GM21360 (cell line): ENCODE measurements at regions not wholly inside any gene's neighbourhood (a gene's known extent, or its start where the extent isn't known, plus 50 kb on each side); places are given as distances from the start of the nearest gene placed in this dataset.

Experiments
- ATAC-seq: cut with Tn5 transposase; IDR thresholded peaks from one replicate; pipeline ENCODE4 v1.9.1; 2021; ENCODE audit warnings: mild to moderate bottlenecking, moderate library complexity; ENCODE audit not compliant: unreplicated experiment

- ATAC-seq = no peak
These were observed 117.4 kb upstream of the CHRM3 start for GRCh38 chr1:239268941-239269340.

- no peak for ATAC-seq
These were observed 118.4 kb upstream of the CHRM3 start for GRCh38 chr1:239268007-239268406.

GRCh38 chr1:239263801-239264200 is 122.6 kb upstream of the CHRM3 start:
- no peak for ATAC-seq

- no peak for ATAC-seq
These were observed 123.8 kb upstream of the CHRM3 start for GRCh38 chr1:239262538-239262937.

GRCh38 chr1:239261521-239261920 is 124.8 kb upstream of the CHRM3 start:
- ATAC-seq = no peak

GRCh38 chr1:239260842-239261241 is 125.5 kb upstream of the CHRM3 start:
- no peak for ATAC-seq

GRCh38 chr1:239255628-239256160 is 130.7 kb upstream of the CHRM3 start:
- ATAC-seq = no peak

- no peak for ATAC-seq
These were observed 131.4 kb upstream of the CHRM3 start for GRCh38 chr1:239254999-239255398.

GRCh38 chr1:239253032-239253431 is 133.3 kb upstream of the CHRM3 start:
- no peak for ATAC-seq

GRCh38 chr1:239250353-239251035 is 135.9 kb upstream of the CHRM3 start:
- ATAC-seq = no peak

- ATAC-seq = no peak
These were observed 139.1 kb upstream of the CHRM3 start for GRCh38 chr1:239247285-239247684.

GRCh38 chr1:239244084-239244483 is 142.3 kb upstream of the CHRM3 start:
- ATAC-seq = no peak

- no peak for ATAC-seq
These were observed 143.4 kb upstream of the CHRM3 start for GRCh38 chr1:239243006-239243405.

- ATAC-seq = no peak
These were observed 144.0 kb upstream of the CHRM3 start for GRCh38 chr1:239242404-239242803.

GRCh38 chr1:239240736-239241135 is 145.6 kb upstream of the CHRM3 start:
- ATAC-seq = no peak

- ATAC-seq = no peak
These were observed 146.8 kb upstream of the CHRM3 start for GRCh38 chr1:239239529-239239928.

GRCh38 chr1:239237912-239238311 is 148.5 kb upstream of the CHRM3 start:
- ATAC-seq = no peak

- no peak for ATAC-seq
These were observed 152.7 kb upstream of the CHRM3 start for GRCh38 chr1:239233626-239234025.

- no peak for ATAC-seq
These were observed 153.4 kb upstream of the CHRM3 start for GRCh38 chr1:239232921-239233320.

- ATAC-seq = no peak
These were observed 157.9 kb upstream of the CHRM3 start for GRCh38 chr1:239228451-239228850.

GRCh38 chr1:239225396-239225795 is 161.0 kb upstream of the CHRM3 start:
- no peak for ATAC-seq

- no peak for ATAC-seq
These were observed 162.3 kb upstream of the CHRM3 start for GRCh38 chr1:239224100-239224499.

- ATAC-seq = no peak
These were observed 163.4 kb upstream of the CHRM3 start for GRCh38 chr1:239222999-239223398.
